ENCODE measurements at regions not wholly inside any gene's neighbourhood (a gene's known extent, or its start where the extent isn't known, plus 50 kb on each side); places are given as distances from the start of the nearest gene placed in this dataset.

GRCh38 chr6:90442366-90442765 lies 144.5 kb downstream of the MAP3K7 start:
- H3K4me3 ChIP-seq = no peak overlapping the region
- H3K27me3 ChIP-seq = no peaks in the 10 kb centered on the region
- no peak for DNase-seq
- H3K36me3 ChIP-seq = no peaks in the 10 kb centered on the region
- H3K9me3 ChIP-seq = no peaks in the 10 kb centered on the region

GRCh38 chr6:90440586-90441283 lies 144.1 kb upstream of the BACH2 start:
- Histone ChIP-seq H3K27me3 (no peaks in the 10 kb centered on the region), H3K36me3 (no peaks in the 10 kb centered on the region), H3K9me3 (no peaks in the 10 kb centered on the region), H3K4me3 (no peak overlapping the region)
- DNase-seq = no peak

DNA sequence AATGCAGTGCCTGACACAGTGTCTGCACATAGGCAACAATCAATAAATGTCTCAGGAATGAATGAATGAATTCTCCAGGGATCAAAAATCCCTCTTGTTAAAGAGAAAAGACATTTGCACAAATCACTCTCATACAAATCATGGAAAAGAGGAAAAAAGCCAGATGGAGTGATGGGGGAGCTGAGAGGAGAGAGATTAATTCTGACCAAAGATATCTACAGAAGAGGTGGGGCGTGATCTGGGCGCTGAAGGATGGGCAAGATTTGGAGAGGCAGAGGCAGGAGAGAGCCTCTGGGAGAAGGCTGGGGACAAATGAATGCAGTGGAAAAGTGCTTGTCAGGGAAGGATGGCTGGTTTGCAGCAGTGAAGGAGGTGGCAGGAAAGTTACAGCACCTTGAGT lies 142.9 kb upstream of the BACH2 start:
- Histone ChIP-seq H3K4me3 (no peak overlapping the region), H3K9me3 (no peaks in the 10 kb centered on the region), H3K27me3 (no peaks in the 10 kb centered on the region), H3K36me3 (no peaks in the 10 kb centered on the region)
- no peak for DNase-seq

DNA sequence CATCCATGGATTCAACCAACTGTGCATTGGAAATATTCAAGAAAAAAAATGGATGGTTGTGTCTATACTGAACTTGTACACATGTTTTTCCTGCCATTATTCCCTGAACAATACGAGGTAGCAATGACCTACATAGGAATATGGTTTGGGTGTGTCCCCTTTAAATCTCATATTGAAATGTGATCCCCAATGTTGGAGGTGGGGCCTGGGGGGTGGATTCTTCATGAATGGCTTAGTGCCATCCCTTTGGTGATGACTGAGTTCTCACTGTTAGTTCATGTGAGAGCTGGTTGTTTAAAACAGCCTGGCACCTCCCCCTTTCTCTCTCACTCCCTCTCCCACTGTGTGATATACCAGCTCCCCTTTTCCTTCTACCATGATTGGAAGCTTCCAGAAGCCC lies 139.8 kb upstream of the BACH2 start:
- Histone ChIP-seq H3K27me3 (no peaks in the 10 kb centered on the region), H3K36me3 (no peaks in the 10 kb centered on the region), H3K4me3 (no peak overlapping the region), H3K9me3 (no peaks in the 10 kb centered on the region)
- DNase-seq = no peak

DNA sequence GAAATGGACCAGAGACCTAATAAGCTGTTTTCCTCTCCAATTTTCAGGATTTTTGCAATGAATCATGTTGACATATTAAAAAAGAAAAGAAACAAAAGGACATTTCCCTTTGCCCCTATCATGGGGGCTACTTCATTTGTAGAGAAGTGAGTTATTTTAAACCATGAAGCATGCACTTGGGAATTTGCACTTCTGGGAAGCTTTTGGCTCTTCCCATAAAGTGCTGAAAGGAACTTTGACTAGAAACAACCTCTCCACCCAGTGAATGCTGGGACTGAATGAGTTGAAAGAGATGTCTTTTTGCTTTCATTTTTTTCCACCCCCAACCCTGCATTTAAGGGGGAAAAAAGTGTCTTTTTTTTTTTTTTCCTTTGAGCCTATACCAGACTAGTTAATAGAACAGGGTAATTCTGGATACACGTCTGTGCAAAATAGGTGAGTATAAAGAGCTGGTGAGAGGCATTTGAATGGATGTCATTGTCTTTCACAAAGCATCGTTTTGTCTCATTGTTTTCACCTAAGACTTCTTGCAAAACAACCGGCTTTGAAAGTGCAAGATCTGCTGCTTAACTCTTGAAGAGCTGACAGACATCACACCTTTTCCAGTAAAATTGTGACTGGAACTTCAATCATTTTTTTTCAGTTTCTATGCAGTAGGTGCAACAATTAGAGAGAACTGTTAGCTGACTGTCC lies 138.7 kb upstream of the BACH2 start:
- no peak for DNase-seq
- H3K9me3 ChIP-seq = no peaks in the 10 kb centered on the region
- no peaks in the 10 kb centered on the region for H3K27me3 ChIP-seq
- no peak overlapping the region for H3K4me3 ChIP-seq
- H3K36me3 ChIP-seq = no peaks in the 10 kb centered on the region

- Histone ChIP-seq H3K9me3 (peaks cover 6% of the 10 kb centered on the region), H3K27me3 (no peaks in the 10 kb centered on the region), H3K36me3 (no peaks in the 10 kb centered on the region), H3K4me3 (no peak overlapping the region)
- DNase-seq = no peak
Observed at GRCh38 chr6:90434094-90434493, 137.5 kb upstream of the BACH2 start.

DNA sequence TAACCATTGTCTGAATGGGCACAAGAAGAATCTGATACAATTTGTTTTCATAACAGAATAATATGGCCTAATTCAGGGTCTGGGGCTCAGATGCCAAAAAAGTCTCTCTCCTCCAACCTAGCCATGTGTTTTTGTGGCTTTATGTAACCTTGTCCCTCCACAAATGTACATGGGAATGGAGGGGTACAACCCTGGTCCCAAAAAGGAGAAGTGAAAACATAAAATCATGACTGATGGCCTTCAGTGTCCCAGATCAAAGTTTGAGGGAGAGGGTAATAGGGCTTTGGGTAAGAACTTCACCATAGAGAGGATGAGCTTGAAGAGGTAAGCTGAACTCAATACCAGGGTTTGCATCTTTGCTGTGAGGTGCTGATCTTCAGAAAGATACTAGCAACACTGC lies 136.3 kb upstream of the BACH2 start:
- Histone ChIP-seq H3K9me3 (peaks cover 6% of the 10 kb centered on the region), H3K27me3 (no peaks in the 10 kb centered on the region), H3K36me3 (no peaks in the 10 kb centered on the region), H3K4me3 (no peak overlapping the region)
- DNase-seq = no peak

GRCh38 chr6:90432041-90432775 lies 135.6 kb upstream of the BACH2 start:
- no peak overlapping the region for H3K4me3 ChIP-seq
- H3K9me3 ChIP-seq = peaks cover 6% of the 10 kb centered on the region
- no peaks in the 10 kb centered on the region for H3K27me3 ChIP-seq
- DNase-seq = no peak
- H3K36me3 ChIP-seq = no peaks in the 10 kb centered on the region

GRCh38 chr6:90431576-90431975 lies 134.9 kb upstream of the BACH2 start:
- Histone ChIP-seq H3K4me3 (no peak overlapping the region), H3K27me3 (no peaks in the 10 kb centered on the region), H3K36me3 (no peaks in the 10 kb centered on the region), H3K9me3 (peaks cover 6% of the 10 kb centered on the region)
- DNase-seq = no peak

GRCh38 chr6:90429713-90430112 lies 133.1 kb upstream of the BACH2 start:
- peaks cover 2% of the 10 kb centered on the region; the same call in 1 of the 2 replicates for H3K27me3 ChIP-seq
- DNase-seq = no peak
- H3K9me3 ChIP-seq = peaks cover 6% of the 10 kb centered on the region
- H3K36me3 ChIP-seq = no peaks in the 10 kb centered on the region
- no peak overlapping the region for H3K4me3 ChIP-seq

GRCh38 chr6:90428514-90428913 lies 131.9 kb upstream of the BACH2 start:
- Histone ChIP-seq H3K9me3 (peaks cover 6% of the 10 kb centered on the region), H3K27me3 (peaks cover 2% of the 10 kb centered on the region), H3K36me3 (no peaks in the 10 kb centered on the region), H3K4me3 (no peak overlapping the region)
- DNase-seq = no peak

DNA sequence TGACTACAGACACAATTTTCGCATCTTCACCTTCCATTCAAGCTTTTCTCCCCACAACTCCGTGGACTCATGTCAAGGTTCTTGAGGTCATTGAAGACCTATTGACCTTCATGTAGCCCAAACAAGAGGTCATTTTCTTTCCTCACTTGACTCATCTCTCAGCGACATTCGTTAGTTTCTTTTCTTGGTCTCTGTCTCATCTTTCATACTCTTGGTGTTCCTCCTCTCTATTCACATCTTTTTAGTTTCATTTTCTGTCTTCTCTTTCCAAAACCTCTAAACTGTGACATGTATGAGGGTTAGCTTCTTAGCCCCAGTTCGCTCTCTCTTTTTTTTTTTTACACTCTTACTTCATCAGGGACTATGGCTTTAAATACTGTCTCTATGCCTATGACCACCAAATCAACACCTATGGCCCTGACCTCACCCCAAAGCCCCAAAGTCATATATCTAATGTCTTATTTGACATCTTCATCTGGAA lies 128.6 kb upstream of the BACH2 start:
- DNase-seq = no peak
- Histone ChIP-seq H3K9me3 (peaks cover 6% of the 10 kb centered on the region), H3K27me3 (peaks cover 2% of the 10 kb centered on the region), H3K36me3 (no peaks in the 10 kb centered on the region), H3K4me3 (no peak overlapping the region)

GRCh38 chr6:90424580-90424979 lies 127.9 kb upstream of the BACH2 start:
- Histone ChIP-seq H3K9me3 (peaks cover 1% of the 10 kb centered on the region; the same call in 1 of the 2 replicates), H3K27me3 (peaks cover 2% of the 10 kb centered on the region), H3K4me3 (no peak overlapping the region), H3K36me3 (no peaks in the 10 kb centered on the region)
- DNase-seq = no peak

- Histone ChIP-seq H3K27me3 (peaks cover 2% of the 10 kb centered on the region), H3K4me3 (no peak overlapping the region)
Observed at GRCh38 chr6:90421666-90422065, 125.0 kb upstream of the BACH2 start.

GRCh38 chr6:90420500-90420899 lies 123.9 kb upstream of the BACH2 start:
- no peak overlapping the region for H3K4me3 ChIP-seq
- DNase-seq = no peak
- no peaks in the 10 kb centered on the region for H3K9me3 ChIP-seq
- H3K36me3 ChIP-seq = no peaks in the 10 kb centered on the region
- H3K27me3 ChIP-seq = peaks cover 1% of the 10 kb centered on the region

More at GRCh38 chr6:90421666-90422065, 125.0 kb upstream of the BACH2 start:
- Histone ChIP-seq H3K36me3 (no peaks in the 10 kb centered on the region), H3K9me3 (no peaks in the 10 kb centered on the region)
- DNase-seq = no peak

GRCh38 chr6:90417385-90417784 lies 120.7 kb upstream of the BACH2 start:
- Histone ChIP-seq H3K4me3 (no peak overlapping the region), H3K9me3 (no peaks in the 10 kb centered on the region), H3K36me3 (no peaks in the 10 kb centered on the region), H3K27me3 (no peaks in the 10 kb centered on the region; the same call in 1 of the 2 replicates)
- DNase-seq = no peak

DNA sequence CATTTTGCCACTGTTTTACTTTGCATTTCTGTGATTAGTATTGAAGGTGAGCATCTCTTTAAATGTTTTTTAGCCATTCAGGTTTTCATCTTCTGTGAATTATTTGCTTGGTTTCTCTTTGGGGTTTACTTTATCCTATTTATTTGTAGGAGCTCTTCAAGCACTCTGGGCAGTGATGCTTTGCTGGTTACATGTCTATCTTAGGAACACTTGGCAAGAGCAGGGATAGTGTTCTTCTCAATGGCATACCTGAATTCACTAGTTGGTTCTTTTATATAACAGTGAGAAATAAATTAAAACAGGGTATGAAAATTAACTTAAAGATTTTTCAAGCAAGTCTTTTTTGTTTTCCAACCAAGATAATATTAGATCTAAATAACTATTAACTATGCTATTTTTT lies 119.7 kb upstream of the BACH2 start:
- no peak overlapping the region for H3K4me3 ChIP-seq
- no peak for DNase-seq
- no peaks in the 10 kb centered on the region for H3K36me3 ChIP-seq
- no peaks in the 10 kb centered on the region for H3K9me3 ChIP-seq
- no peaks in the 10 kb centered on the region for H3K27me3 ChIP-seq

All from MG63 (cell line).